ENCODE measurements at regions not wholly inside any gene's neighbourhood (a gene's known extent, or its start where the extent isn't known, plus 50 kb on each side); places are given as distances from the start of the nearest gene placed in this dataset.

- H3K4me3 ChIP-seq (ENCODE audit: low read depth, low read length), result no peak overlapping the region
- no peak for TF ChIP-seq CTCF (IDR thresholded peaks at IDR 0.05; ENCODE audit: low read depth, low read length, missing control alignments)
- DNase-seq (ENCODE audit: low read depth), result no peak
These were observed 207.2 kb downstream of the TOMM20 start for GRCh38 chr1:234921266-234922062.

- DNase-seq (ENCODE audit: low read depth), result no peak
- TF ChIP-seq CTCF (IDR thresholded peaks at IDR 0.05; ENCODE audit: low read depth, low read length, missing control alignments), result no peak
- no peak overlapping the region for H3K4me3 ChIP-seq (ENCODE audit: low read depth, low read length)
These were observed 207.8 kb downstream of the TOMM20 start for GRCh38 chr1:234920843-234921140.

GRCh38 chr1:234920136-234920842, 208.3 kb downstream of the TOMM20 start:
- no peak for TF ChIP-seq CTCF (IDR thresholded peaks at IDR 0.05; ENCODE audit: low read depth, low read length, missing control alignments)
- no peak overlapping the region for H3K4me3 ChIP-seq (ENCODE audit: low read depth, low read length)
- no peak for DNase-seq (ENCODE audit: low read depth)

GRCh38 chr1:234918961-234919761, 209.5 kb downstream of the TOMM20 start:
- H3K4me3 ChIP-seq (ENCODE audit: low read depth, low read length), result no peak overlapping the region
- DNase-seq (ENCODE audit: low read depth), result no peak
- no peak for TF ChIP-seq CTCF (IDR thresholded peaks at IDR 0.05; ENCODE audit: low read depth, low read length, missing control alignments)

- no peak overlapping the region for H3K4me3 ChIP-seq (ENCODE audit: low read depth, low read length)
- TF ChIP-seq CTCF (IDR thresholded peaks at IDR 0.05; ENCODE audit: low read depth, low read length, missing control alignments), result no peak
- no peak for DNase-seq (ENCODE audit: low read depth)
These were observed 210.3 kb downstream of the TOMM20 start for GRCh38 chr1:234918181-234918841.

- TF ChIP-seq CTCF (IDR thresholded peaks at IDR 0.05; ENCODE audit: low read depth, low read length, missing control alignments), result no peak
- no peak for DNase-seq (ENCODE audit: low read depth)
- no peak overlapping the region for H3K4me3 ChIP-seq (ENCODE audit: low read depth, low read length)
These were observed 211.0 kb downstream of the TOMM20 start for GRCh38 chr1:234917495-234918180.

All from GM12864 (cell line).